Fibroblast of pulmonary artery (primary cell): ENCODE measurements at regions not wholly inside any gene's neighbourhood (a gene's known extent, or its start where the extent isn't known, plus 50 kb on each side); places are given as distances from the start of the nearest gene placed in this dataset.

Experiments
- DNase-seq: peaks from one replicate; pipeline ENCODE4 v3.0.0-alpha.2; 2010; ENCODE audit warnings: low read depth
- H3K4me3 ChIP-seq: replicated peaks from 2 replicates; pipeline ENCODE4 v1.5.1; 2011; ENCODE audit warnings: low read depth, mild to moderate bottlenecking, control low read depth, low read length, moderate library complexity
- TF ChIP-seq, protein P1 (sequence below): IDR thresholded peaks from 2 replicates; pipeline ENCODE4 v1.5.1; 2011; ENCODE audit warnings: mild to moderate bottlenecking, control low read depth, low read length, inconsistent platforms; ENCODE audit errors: missing control alignments

DNA sequence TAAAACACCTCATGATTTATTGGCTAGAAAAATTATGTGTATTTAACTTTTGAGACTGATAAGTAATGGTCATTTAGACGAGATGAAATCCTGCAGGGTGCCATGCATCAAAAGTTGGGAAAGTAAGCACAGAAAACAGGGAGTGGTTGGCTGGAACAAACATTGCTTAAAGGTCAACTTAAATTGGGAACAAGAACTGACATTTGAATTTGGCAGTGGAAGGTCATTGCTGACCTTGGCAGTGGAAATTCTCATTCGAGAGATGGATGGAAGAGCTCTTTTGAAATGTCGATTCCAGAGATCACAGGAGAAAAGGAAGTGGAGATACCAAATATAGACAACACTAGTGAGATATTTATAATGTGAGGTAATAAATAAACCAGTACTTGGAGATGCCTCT lies 572.8 kb downstream of the TRAM1L1 start:
- H3K4me3 ChIP-seq, result no peak overlapping the region
- TF ChIP-seq, protein P1, sequence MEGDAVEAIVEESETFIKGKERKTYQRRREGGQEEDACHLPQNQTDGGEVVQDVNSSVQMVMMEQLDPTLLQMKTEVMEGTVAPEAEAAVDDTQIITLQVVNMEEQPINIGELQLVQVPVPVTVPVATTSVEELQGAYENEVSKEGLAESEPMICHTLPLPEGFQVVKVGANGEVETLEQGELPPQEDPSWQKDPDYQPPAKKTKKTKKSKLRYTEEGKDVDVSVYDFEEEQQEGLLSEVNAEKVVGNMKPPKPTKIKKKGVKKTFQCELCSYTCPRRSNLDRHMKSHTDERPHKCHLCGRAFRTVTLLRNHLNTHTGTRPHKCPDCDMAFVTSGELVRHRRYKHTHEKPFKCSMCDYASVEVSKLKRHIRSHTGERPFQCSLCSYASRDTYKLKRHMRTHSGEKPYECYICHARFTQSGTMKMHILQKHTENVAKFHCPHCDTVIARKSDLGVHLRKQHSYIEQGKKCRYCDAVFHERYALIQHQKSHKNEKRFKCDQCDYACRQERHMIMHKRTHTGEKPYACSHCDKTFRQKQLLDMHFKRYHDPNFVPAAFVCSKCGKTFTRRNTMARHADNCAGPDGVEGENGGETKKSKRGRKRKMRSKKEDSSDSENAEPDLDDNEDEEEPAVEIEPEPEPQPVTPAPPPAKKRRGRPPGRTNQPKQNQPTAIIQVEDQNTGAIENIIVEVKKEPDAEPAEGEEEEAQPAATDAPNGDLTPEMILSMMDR, result no peak
- no peak for DNase-seq

DNA sequence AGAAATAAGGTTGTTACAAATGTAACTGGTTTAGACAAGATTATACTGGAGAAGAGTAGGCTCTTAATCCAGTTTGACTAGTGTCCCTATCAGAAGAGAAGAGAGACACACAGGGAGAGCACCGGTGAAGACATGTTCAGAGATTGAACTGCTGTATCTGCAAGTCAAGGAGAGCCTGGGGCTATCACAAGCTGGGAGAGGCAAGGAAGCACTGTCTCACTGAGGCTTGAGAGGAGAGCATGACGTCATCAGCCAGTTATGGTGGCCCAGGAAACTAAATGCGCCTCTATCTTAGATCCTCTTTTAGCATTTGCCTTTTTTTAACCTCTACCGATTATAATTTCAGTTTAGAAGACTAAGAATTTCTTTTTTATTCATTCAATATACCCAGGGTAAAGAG lies 583.4 kb downstream of the TRAM1L1 start:
- no peak for DNase-seq
- no peak overlapping the region for H3K4me3 ChIP-seq
- TF ChIP-seq, protein P1, result no peak

DNA sequence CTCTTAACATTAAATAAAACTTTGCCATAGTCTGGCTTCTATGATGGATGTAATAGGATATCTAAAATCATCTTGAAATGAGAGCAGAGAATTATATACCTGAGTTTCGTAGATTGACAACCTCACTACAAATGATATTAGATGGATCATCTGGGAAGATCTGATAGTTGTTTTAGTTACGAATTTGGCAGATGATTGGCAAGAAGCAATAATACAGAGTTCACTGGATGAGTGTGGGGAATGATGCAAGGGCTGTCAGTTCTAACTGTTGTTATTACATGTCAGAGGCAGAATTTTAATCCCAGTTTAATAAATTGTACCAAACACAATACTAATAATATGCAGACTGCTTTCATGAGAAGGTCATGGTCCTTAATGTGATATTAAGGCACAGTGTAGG lies 585.2 kb downstream of the TRAM1L1 start:
- no peak for DNase-seq
- TF ChIP-seq, protein P1, result no peak
- no peak overlapping the region for H3K4me3 ChIP-seq

DNA sequence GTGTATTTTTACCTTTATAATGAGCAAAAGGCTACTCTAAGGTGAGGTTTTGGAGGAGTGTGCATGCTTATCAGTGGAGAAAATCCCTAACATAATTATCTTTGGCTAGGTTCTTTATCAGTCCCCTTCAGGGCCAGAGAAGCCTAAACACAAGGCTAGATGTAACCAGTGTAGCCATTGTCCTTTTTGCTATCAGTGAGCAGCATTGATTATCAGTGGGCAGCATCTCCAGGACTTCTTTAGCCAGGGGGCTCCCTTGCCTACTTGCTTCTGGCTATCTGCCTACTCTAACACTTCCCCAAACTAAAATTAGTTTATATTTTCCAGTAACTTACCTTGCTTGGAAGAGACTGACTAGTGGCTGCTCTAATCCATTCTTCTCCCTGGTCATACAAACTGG lies 595.6 kb downstream of the TRAM1L1 start:
- TF ChIP-seq, protein P1, result no peak
- no peak overlapping the region for H3K4me3 ChIP-seq
- no peak for DNase-seq

DNA sequence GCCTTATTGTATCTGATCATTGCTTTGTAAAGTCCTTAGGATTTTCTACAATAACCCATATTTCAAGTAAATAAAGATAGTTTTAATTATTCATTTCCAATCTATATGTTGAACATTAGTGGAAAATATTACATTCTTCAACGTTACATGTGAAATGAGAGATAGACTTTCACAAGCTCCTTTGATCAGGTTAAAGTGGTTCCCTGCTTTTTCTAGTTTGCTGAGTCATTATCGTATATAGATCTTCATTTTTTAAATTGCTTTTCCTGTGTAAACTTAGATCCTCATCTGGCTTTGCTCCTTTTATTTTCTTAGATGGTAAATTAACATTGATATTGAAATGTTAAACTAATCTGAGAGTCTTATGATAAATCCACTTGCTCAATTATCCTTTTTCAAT lies 599.0 kb downstream of the TRAM1L1 start:
- TF ChIP-seq, protein P1, result no peak
- no peak overlapping the region for H3K4me3 ChIP-seq

DNA sequence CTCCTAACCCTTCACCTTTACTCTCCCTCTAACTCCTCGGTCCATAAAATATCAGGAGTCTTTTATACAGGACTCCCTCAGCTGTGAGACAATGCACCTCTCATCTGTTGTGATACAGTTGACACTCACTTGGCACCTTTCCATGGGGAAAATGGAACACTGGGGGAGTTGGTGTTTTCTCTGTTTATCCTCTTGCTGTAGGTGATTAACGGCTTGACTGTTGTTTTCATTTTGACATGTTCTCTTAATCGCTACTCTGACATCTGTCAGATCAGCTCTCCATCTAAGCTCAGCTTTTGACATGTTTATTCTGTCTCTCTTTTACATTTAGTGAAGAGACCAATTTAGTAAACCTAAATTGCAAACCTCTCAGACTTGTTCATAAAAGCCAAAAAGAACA lies 604.8 kb downstream of the TRAM1L1 start:
- TF ChIP-seq, protein P1, result no peak
- DNase-seq, result no peak
- no peak overlapping the region for H3K4me3 ChIP-seq

More for the DNA sequence above, 599.0 kb downstream of the TRAM1L1 start:
- no peak for DNase-seq

DNA sequence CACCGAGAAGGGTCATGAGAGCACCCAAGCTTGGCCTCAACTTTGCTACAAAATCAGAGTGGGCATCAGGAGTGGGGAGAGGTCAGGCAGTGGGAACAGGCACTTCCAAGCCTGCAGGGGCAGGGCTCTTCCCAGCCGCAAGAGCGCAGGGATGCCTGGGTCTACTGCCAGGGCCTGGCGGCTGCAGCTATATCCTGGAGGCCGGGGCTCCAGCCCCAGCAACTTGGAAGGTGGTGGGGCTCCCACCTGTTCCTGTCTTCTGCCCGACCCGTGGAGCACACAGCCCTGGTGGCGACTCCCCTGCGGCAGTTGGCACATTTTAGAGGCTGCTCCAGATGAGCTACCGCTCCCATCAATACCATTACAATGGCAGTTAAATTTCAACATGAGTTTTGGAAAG lies 607.0 kb downstream of the TRAM1L1 start:
- no peak overlapping the region for H3K4me3 ChIP-seq
- TF ChIP-seq, protein P1, result no peak
- DNase-seq, result no peak
